Endothelial cell of umbilical vein (primary cell): ENCODE measurements at regions not wholly inside any gene's neighbourhood (a gene's known extent, or its start where the extent isn't known, plus 50 kb on each side); places are given as distances from the start of the nearest gene placed in this dataset.

ENCODE experiments used
- BruUV-seq: library from RNA; stranded (reverse); fragments of 400-500 nt; replicated peaks from 2 replicates; lab custom pipeline; 2021; lab: Mats Ljungman, UMichigan
- CTCF ChIA-PET: fragments of 300-600, 350-600 bp; sonication (Branson Sonifier 250); formaldehyde crosslinking; loops from one replicate; lab custom pipeline; 2021; ENCODE audit warnings: antibody characterized with exemption, inconsistent platforms; lab: Charles Lee
- POLR2A ChIA-PET: fragments of 300-600, 350-600 bp; sonication (Branson Sonifier 250); formaldehyde crosslinking; loops from one replicate; lab custom pipeline; 2021; ENCODE audit warnings: antibody characterized with exemption, inconsistent platforms; lab: Charles Lee
- DNase-seq: peaks from one replicate; pipeline ENCODE4 v3.0.0-alpha.2; 2011; ENCODE audit warnings: low read depth, low spot score
- FAIRE-seq: peaks from 2 replicates; lab custom pipeline; 2011; peaks lifted over from hg19 to GRCh38; lab: Jason Lieb, UNC
- H2AFZ ChIP-seq: 2 replicates; pipeline ENCODE4 v1.6.0; 2012; ENCODE audit warnings: low read depth, low read length, control low read depth, inconsistent platforms
- H3K27ac ChIP-seq: 2 replicates; pipeline ENCODE4 v1.5.1; 2011; ENCODE audit warnings: low read depth, mild to moderate bottlenecking, control low read depth, low read length, moderate library complexity; ENCODE audit not compliant: insufficient read depth
- H3K27me3 ChIP-seq, 2 experiments: 2 replicates each; pipeline versions ENCODE4 v1.6.0 to v1.6.1; 2011; ENCODE audit warnings: low read length in 2 of 2, mixed read lengths in 1 of 2; ENCODE audit not compliant: control insufficient read depth in 2 of 2, insufficient read depth in 2 of 2
- H3K36me3 ChIP-seq, 2 experiments: 2 replicates in 1 of 2; 3 replicates in 1 of 2; pipeline ENCODE4 v1.5.1; 2011; ENCODE audit warnings: low read length in 2 of 2, mild to moderate bottlenecking in 1 of 2, moderate library complexity in 1 of 2; ENCODE audit not compliant: control insufficient read depth in 2 of 2, insufficient read depth in 2 of 2; ENCODE audit errors: extremely low read depth in 1 of 2
- H3K4me1 ChIP-seq: 3 replicates; pipeline ENCODE4 v1.5.1; 2011; ENCODE audit warnings: mild to moderate bottlenecking, low read length; ENCODE audit not compliant: control insufficient read depth, insufficient read depth; ENCODE audit errors: extremely low read depth
- H3K4me2 ChIP-seq: 2 replicates; pipeline ENCODE4 v1.6.1; 2011; ENCODE audit warnings: low read length, control low read depth, mixed read lengths; ENCODE audit not compliant: insufficient read depth
- H3K4me3 ChIP-seq, 3 experiments: fragments of 200-600 bp in 1 of 3; sonication (generic), shearing (Covaris generic) in 1 of 3; replicated peaks in 1 of 3; 2 replicates each; pipeline ENCODE4 v1.5.1; 2011 to 2016; ENCODE audit warnings: control low read depth in 3 of 3, low read length in 3 of 3, mild to moderate bottlenecking in 2 of 3, inconsistent platforms in 1 of 3, low read depth in 1 of 3, moderate library complexity in 1 of 3; ENCODE audit not compliant: insufficient read depth in 1 of 3
- H3K79me2 ChIP-seq: 2 replicates; pipeline ENCODE4 v1.6.0; 2012; ENCODE audit warnings: low read length, inconsistent platforms; ENCODE audit not compliant: control insufficient read depth, insufficient read depth
- H3K9ac ChIP-seq: replicated peaks from 2 replicates; pipeline ENCODE3; 2011; ENCODE audit warnings: low read length, control low read depth; ENCODE audit not compliant: insufficient read depth; ENCODE audit errors: extremely low read depth
- H3K9me1 ChIP-seq: replicated peaks from 3 replicates; pipeline ENCODE4 v1.6.0; 2011; ENCODE audit warnings: mild to moderate bottlenecking, low read length; ENCODE audit not compliant: control insufficient read depth, insufficient read depth; ENCODE audit errors: extremely low read depth
- H3K9me3 ChIP-seq: replicated peaks from 2 replicates; pipeline ENCODE4 v1.5.1; 2012; ENCODE audit warnings: low read length, inconsistent platforms; ENCODE audit not compliant: control insufficient read depth, insufficient read depth
- H4K20me1 ChIP-seq: replicated peaks from 2 replicates; pipeline ENCODE3; 2011; ENCODE audit warnings: mild to moderate bottlenecking, low read length; ENCODE audit not compliant: control insufficient read depth, insufficient read depth; ENCODE audit errors: extremely low read depth
- JUN ChIP-seq: IDR thresholded peaks from 2 replicates; pipeline ENCODE4 v1.6.1; 2011; ENCODE audit warnings: borderline replicate concordance, low read depth; ENCODE audit not compliant: insufficient read length, insufficient read depth
- MYC ChIP-seq: IDR thresholded peaks from one replicate; pipeline ENCODE4 v1.6.1; 2011; ENCODE audit warnings: mild to moderate bottlenecking, low read depth, low read length
- dilution Hi-C: fragments of 300-500 bp; cut with MboI; formaldehyde crosslinking; loops from one replicate; pipeline ENCODE4 v1.15.0; 2019; ENCODE audit warnings: low sequenced_read_pairs; ENCODE audit not compliant: extremely low pct_ligation_motif_present
- intact Hi-C: fragments of 100-400 bp; cut with micrococcal nuclease; formaldehyde crosslinking; loops from one replicate; pipeline ENCODE4 v1.10.0; 2022
- TF ChIP-seq, protein P1 (sequence below), 2 donors: IDR thresholded peaks; 1 replicate in 1 of 2; 2 replicates in 1 of 2; pipeline ENCODE4 v1.5.1; 2011; ENCODE audit warnings: low read length in 2 of 2, mild to moderate bottlenecking in 2 of 2, moderate library complexity in 2 of 2, control low read depth in 1 of 2, inconsistent platforms in 1 of 2, low read depth in 1 of 2; ENCODE audit not compliant: insufficient read depth in 1 of 2; ENCODE audit errors: extremely low read depth in 1 of 2

GRCh38 chr11:69918938-69919650 lies 99.9 kb upstream of the FGF3 start:
- peaks cover 1 to 10% of the 10 kb centered on the region in 2 experiments for H3K27me3 ChIP-seq
- H3K9ac ChIP-seq, result no peak overlapping the region
- H3K4me3 ChIP-seq, result no peak overlapping the region
- ChIA-PET CTCF (interaction anchor here (0.6 to 5.4 kb wide), 34 partner anchors 9 to 359 kb away, joined by 3 to 60 read pairs (median 5); no protein-coding TSS in a partner anchor), POLR2A (no interaction called here)
- no peak overlapping the region for H3K27ac ChIP-seq
- intact Hi-C loops (loop anchor here (1.0 to 10.0 kb wide), 3 partner anchors 164 to 556 kb away; no protein-coding TSS in a partner anchor), dilution Hi-C loops (loop anchor here (25.0 kb wide), 1 partner anchor 268 kb away; no protein-coding TSS in a partner anchor)
- FAIRE-seq (no peak), DNase-seq (peak; percentile 41)
- H3K9me3 ChIP-seq, result no peaks in the 10 kb centered on the region
- no peaks in the 10 kb centered on the region for H3K36me3 ChIP-seq
- H3K4me2 ChIP-seq, result no peak overlapping the region
- no peaks in the 10 kb centered on the region for H3K9me1 ChIP-seq
- H3K79me2 ChIP-seq, result no peaks in the 10 kb centered on the region
- H4K20me1 ChIP-seq, result no peaks in the 10 kb centered on the region
- no peak overlapping the region for H2AFZ ChIP-seq
- peaks cover 11% of the 10 kb centered on the region for H3K4me1 ChIP-seq
- TF ChIP-seq JUN (no peak), MYC (no peak)
- TF ChIP-seq, protein P1, sequence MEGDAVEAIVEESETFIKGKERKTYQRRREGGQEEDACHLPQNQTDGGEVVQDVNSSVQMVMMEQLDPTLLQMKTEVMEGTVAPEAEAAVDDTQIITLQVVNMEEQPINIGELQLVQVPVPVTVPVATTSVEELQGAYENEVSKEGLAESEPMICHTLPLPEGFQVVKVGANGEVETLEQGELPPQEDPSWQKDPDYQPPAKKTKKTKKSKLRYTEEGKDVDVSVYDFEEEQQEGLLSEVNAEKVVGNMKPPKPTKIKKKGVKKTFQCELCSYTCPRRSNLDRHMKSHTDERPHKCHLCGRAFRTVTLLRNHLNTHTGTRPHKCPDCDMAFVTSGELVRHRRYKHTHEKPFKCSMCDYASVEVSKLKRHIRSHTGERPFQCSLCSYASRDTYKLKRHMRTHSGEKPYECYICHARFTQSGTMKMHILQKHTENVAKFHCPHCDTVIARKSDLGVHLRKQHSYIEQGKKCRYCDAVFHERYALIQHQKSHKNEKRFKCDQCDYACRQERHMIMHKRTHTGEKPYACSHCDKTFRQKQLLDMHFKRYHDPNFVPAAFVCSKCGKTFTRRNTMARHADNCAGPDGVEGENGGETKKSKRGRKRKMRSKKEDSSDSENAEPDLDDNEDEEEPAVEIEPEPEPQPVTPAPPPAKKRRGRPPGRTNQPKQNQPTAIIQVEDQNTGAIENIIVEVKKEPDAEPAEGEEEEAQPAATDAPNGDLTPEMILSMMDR (IDR thresholded peaks at IDR 0.05; ENCODE audit: extremely low read depth in 1 of 2, insufficient read depth in 1 of 2, low read depth in 1 of 2, low read length in 2 of 2), result peak; percentile 91 to 97
- BruUV-seq, result no TSS peak
